Esophagus (tissue), 2 donors: ENCODE measurements at regions not wholly inside any gene's neighbourhood (a gene's known extent, or its start where the extent isn't known, plus 50 kb on each side); places are given as distances from the start of the nearest gene placed in this dataset.

Experiments used
- H3K27ac ChIP-seq, 2 donors: one replicate each; pipeline ENCODE4 v1.5.1; 2013; ENCODE audit warnings: low read depth in 2 of 2, mild to moderate bottlenecking in 2 of 2, inconsistent platforms in 1 of 2, low read length in 1 of 2, moderate library complexity in 1 of 2
- H3K27me3 ChIP-seq, 2 donors: one replicate each; pipeline ENCODE4 v1.6.1; 2013; ENCODE audit warnings: low read length in 2 of 2, control low read depth in 1 of 2, mild to moderate bottlenecking in 1 of 2; ENCODE audit not compliant: insufficient read depth in 2 of 2, control insufficient read depth in 1 of 2
- H3K36me3 ChIP-seq, 2 donors: one replicate each; pipeline ENCODE4 v1.6.1; 2013; ENCODE audit warnings: low read length in 1 of 2; ENCODE audit not compliant: control insufficient read depth in 2 of 2, insufficient read depth in 2 of 2
- H3K4me1 ChIP-seq, 2 donors: one replicate each; pipeline ENCODE4 v1.6.1; 2013; ENCODE audit warnings: low read length in 1 of 2; ENCODE audit not compliant: control insufficient read depth in 2 of 2, insufficient read depth in 2 of 2
- H3K4me3 ChIP-seq, 2 donors: one replicate each; pipeline ENCODE4 v1.5.1; 2013; ENCODE audit warnings: low read length in 2 of 2, mild to moderate bottlenecking in 2 of 2, low read depth in 1 of 2, moderate library complexity in 1 of 2
- H3K9me3 ChIP-seq, 2 donors: one replicate each; pipeline ENCODE4 v1.6.1; 2013; ENCODE audit warnings: mild to moderate bottlenecking in 2 of 2, low read depth in 1 of 2, low read length in 1 of 2, moderate library complexity in 1 of 2; ENCODE audit not compliant: control insufficient read depth in 2 of 2, insufficient read depth in 1 of 2
- WGBS, 2 donors: extraction: QIAGEN DNeasy Blood & Tissue Kit; methylation state at CpG; one replicate each; pipeline ENCODE4 v1.1.7; 2013; 5-methylcytosine and 5-hydroxymethylcytosine counted together
- donor health status: healthy with polysubstance abuse.
- donor health status: Bipolar disorder and iron deficiency.

DNA sequence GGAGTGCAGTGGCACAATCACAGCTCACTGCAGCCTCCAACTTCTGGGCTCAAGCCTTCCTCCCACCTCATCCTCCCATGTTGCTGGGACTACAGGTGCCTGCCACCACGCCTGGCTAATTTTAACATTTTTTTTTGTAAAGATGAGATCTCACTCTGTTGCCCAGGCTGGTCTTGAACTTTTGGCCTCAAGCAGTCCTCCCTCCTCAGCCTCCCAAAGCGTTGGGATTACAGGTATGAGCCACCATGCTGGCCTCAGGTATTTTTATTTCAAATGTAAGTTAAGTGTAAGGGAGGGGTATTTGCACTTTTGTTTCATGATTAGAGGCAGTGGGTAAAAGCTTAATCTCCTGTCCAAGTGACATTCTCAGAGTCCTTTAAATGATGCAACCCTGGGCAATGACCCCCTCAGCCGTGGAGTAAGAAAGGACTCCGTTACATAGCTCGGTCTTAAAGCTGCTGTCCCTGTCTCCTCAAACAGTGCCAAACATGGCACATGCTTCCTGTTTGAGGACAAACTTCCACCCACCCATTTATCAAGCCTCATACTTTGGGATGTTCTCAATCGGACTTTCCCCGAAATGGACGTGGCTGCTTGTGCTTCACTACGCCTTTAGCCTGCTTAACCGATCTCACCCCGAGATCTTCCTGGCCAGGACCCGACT lies 296.1 kb downstream of the BAMBI start:
- H3K36me3 ChIP-seq: no peaks in the 10 kb centered on the region
- H3K4me3 ChIP-seq: no peak overlapping the region
- H3K9me3 ChIP-seq: no peaks in the 10 kb centered on the region
- no peak overlapping the region for H3K27ac ChIP-seq
- 84 to 88% methylated on average over 12 of the region's 12 CpGs for WGBS, 2 donors
- H3K4me1 ChIP-seq: no peaks in the 10 kb centered on the region
- no peaks in the 10 kb centered on the region for H3K27me3 ChIP-seq

- Histone ChIP-seq H3K9me3 (no peaks in the 10 kb centered on the region), H3K4me1 (no peaks in the 10 kb centered on the region), H3K36me3 (no peaks in the 10 kb centered on the region), H3K27me3 (no peaks in the 10 kb centered on the region), H3K4me3 (no peak overlapping the region), H3K27ac (no peak overlapping the region)
- WGBS, 2 donors: 38 to 48% methylated on average over 10 of the region's 10 CpGs
These were observed 298.7 kb downstream of the BAMBI start for GRCh38 chr10:28975891-28976531.

GRCh38 chr10:28977518-28977917 lies 300.2 kb downstream of the BAMBI start:
- Histone ChIP-seq H3K36me3 (no peaks in the 10 kb centered on the region), H3K4me1 (no peaks in the 10 kb centered on the region), H3K9me3 (no peaks in the 10 kb centered on the region), H3K27me3 (no peaks in the 10 kb centered on the region), H3K27ac (no peak overlapping the region), H3K4me3 (no peak overlapping the region)
- 63 to 66% methylated on average over 2 of the region's 2 CpGs for WGBS, 2 donors

DNA sequence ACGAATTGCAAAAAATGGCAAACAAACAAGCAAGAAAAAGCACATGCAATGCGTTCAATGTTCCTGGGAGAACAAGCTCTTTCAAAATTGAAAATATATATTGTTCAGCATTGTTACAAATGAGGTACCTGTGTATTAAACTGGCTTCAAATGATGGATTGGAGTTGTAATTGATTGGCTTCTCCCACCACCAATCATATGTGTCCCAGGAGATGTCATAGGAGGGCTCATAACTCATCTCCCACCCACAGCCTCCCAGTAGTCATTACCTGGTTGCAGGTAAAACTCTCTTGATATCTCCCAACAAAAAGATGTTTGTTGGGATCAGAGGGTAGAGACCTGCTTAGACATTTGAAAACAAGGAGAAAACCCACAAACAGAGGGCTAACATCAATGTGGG lies 302.9 kb downstream of the BAMBI start:
- Histone ChIP-seq H3K4me1 (peaks cover 0 to 2% of the 10 kb centered on the region in 2 donors), H3K36me3 (no peaks in the 10 kb centered on the region), H3K27ac (no peak overlapping the region), H3K9me3 (no peaks in the 10 kb centered on the region), H3K27me3 (no peaks in the 10 kb centered on the region), H3K4me3 (no peak overlapping the region)
- WGBS, 2 donors: 88 to 95% methylated on average over 2 of the region's 2 CpGs

DNA sequence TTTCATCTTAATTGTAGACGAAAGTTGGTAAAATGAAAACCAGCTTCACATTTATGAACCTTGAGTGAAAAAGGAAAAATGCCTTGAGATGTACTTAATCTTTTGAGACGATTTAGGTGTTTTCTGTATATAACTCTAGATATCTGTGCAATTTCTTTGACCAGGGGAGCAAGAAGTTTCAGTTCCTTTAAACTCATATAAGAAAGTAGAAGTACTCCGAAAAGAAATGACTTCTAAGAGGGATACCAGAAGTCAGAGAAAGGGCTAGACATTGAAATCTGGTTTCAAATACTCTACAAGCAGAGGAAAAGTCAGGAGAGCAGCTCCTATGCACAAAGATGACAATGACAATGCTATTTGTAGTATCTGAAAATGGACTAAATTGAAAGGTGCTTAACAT lies 303.7 kb downstream of the BAMBI start:
- H3K4me3 ChIP-seq: no peak overlapping the region
- H3K9me3 ChIP-seq: no peaks in the 10 kb centered on the region
- no peaks in the 10 kb centered on the region for H3K27me3 ChIP-seq
- H3K27ac ChIP-seq: no peak overlapping the region
- H3K36me3 ChIP-seq: no peaks in the 10 kb centered on the region
- WGBS, 2 donors: 89 to 94% methylated on average over 3 of the region's 3 CpGs
- H3K4me1 ChIP-seq: peaks cover 2% of the 10 kb centered on the region in 2 donors

- WGBS, 2 donors: 72 to 88% methylated on average over 6 of the region's 6 CpGs
- no peaks in the 10 kb centered on the region for H3K9me3 ChIP-seq
- H3K4me1 ChIP-seq: peaks cover 2% of the 10 kb centered on the region in 2 donors
- no peak overlapping the region for H3K27ac ChIP-seq
- H3K27me3 ChIP-seq: no peaks in the 10 kb centered on the region
- no peaks in the 10 kb centered on the region for H3K36me3 ChIP-seq
- H3K4me3 ChIP-seq: no peak overlapping the region
These were observed 305.7 kb downstream of the BAMBI start for GRCh38 chr10:28982974-28983373.

GRCh38 chr10:28983799-28984198 lies 305.1 kb upstream of the LYZL1 start:
- Histone ChIP-seq H3K4me1 (peaks cover 2% of the 10 kb centered on the region in 2 donors), H3K27me3 (no peaks in the 10 kb centered on the region), H3K36me3 (no peaks in the 10 kb centered on the region), H3K27ac (peak overlapping the region; percentile 35 to 84), H3K4me3 (no peak overlapping the region), H3K9me3 (no peaks in the 10 kb centered on the region)
- WGBS, 2 donors: 41 to 46% methylated on average over 3 of the region's 3 CpGs

- 13 to 19% methylated on average over 6 of the region's 6 CpGs for WGBS, 2 donors
- Histone ChIP-seq H3K36me3 (no peaks in the 10 kb centered on the region), H3K27ac (peak overlapping the region in 1 of 2 donors; percentile 84), H3K4me1 (peaks cover 2% of the 10 kb centered on the region in 2 donors), H3K9me3 (no peaks in the 10 kb centered on the region), H3K27me3 (no peaks in the 10 kb centered on the region), H3K4me3 (no peak overlapping the region)
These were observed 304.4 kb upstream of the LYZL1 start for GRCh38 chr10:28984431-28984830.

DNA sequence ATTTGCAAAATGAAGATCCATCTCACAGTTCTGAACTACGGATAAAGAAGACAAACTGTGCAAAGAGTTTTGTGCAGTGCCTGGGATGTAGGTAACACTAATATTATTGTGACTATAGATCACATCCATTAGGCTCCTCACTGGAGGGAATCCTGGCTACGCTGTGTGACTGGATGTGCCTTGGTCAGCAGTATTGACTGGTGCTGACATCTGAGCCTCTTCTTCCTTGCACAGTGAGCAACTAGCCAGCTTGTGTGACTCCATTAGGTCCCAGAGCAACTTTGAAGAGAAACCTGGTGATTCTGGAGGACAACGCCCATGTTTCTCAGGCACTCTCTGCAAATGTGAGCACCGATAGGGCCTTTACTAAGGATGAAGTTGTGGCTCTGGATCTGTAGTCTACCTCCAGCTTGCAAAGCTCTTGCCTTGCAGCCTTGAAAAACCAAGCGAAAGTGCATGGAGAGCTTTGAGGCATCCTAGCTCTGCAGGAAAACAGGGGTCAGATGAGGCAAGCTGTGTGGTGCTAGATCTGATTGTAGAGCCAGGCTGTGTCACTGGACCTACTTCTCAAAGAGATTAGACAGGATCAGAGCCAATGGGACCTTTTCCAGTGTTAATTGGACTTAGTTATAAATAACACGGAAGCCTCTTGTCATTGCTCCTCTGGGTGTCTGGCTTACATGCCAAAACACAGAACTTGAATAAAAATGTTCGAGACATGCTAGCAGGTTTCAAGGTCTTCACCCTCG lies 303.6 kb upstream of the LYZL1 start:
- Histone ChIP-seq H3K4me1 (peaks cover 2% of the 10 kb centered on the region in 2 donors), H3K27me3 (no peaks in the 10 kb centered on the region), H3K36me3 (no peaks in the 10 kb centered on the region), H3K4me3 (no peak overlapping the region), H3K9me3 (no peaks in the 10 kb centered on the region), H3K27ac (peak overlapping the region in 1 of 2 donors; percentile 34)
- 68 to 73% methylated on average over 8 of the region's 8 CpGs for WGBS, 2 donors
